ENCODE measurements at regions not wholly inside any gene's neighbourhood (a gene's known extent, or its start where the extent isn't known, plus 50 kb on each side); places are given as distances from the start of the nearest gene placed in this dataset.

DNA sequence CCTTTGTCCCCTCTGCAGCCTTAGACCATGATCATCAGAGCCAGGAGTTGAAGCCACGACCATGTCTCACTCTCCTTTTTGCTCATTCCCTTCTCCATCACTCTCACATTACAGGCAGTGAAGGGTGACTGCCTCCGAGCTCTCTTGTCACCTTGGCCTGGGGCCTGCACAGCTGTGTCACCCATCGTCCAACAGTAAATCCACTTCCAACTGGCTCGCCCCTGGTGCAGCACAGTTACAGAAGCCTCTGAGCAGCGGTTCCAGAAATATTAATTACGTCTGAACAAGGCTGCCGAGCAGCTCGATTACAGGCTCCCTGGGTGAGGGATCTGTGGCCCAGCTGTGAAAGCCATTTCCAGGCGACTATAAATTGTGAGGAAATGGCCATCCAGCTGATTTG lies 528.2 kb downstream of the NR2F2 start:
- TF ChIP-seq, protein P1, sequence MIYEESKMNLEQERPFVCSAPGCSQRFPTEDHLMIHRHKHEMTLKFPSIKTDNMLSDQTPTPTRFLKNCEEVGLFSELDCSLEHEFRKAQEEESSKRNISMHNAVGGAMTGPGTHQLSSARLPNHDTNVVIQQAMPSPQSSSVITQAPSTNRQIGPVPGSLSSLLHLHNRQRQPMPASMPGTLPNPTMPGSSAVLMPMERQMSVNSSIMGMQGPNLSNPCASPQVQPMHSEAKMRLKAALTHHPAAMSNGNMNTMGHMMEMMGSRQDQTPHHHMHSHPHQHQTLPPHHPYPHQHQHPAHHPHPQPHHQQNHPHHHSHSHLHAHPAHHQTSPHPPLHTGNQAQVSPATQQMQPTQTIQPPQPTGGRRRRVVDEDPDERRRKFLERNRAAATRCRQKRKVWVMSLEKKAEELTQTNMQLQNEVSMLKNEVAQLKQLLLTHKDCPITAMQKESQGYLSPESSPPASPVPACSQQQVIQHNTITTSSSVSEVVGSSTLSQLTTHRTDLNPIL (CRISPR knock-in tag; IDR thresholded peaks at IDR 0.05; ENCODE audit: low read depth): no peak
- no peak for TF ChIP-seq ZFP3 (CRISPR knock-in tag; IDR thresholded peaks at IDR 0.05)
- TF ChIP-seq, protein P2, sequence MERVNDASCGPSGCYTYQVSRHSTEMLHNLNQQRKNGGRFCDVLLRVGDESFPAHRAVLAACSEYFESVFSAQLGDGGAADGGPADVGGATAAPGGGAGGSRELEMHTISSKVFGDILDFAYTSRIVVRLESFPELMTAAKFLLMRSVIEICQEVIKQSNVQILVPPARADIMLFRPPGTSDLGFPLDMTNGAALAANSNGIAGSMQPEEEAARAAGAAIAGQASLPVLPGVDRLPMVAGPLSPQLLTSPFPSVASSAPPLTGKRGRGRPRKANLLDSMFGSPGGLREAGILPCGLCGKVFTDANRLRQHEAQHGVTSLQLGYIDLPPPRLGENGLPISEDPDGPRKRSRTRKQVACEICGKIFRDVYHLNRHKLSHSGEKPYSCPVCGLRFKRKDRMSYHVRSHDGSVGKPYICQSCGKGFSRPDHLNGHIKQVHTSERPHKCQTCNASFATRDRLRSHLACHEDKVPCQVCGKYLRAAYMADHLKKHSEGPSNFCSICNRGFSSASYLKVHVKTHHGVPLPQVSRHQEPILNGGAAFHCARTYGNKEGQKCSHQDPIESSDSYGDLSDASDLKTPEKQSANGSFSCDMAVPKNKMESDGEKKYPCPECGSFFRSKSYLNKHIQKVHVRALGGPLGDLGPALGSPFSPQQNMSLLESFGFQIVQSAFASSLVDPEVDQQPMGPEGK (CRISPR knock-in tag; IDR thresholded peaks at IDR 0.05; ENCODE audit: borderline replicate concordance): no peak

Data from SK-N-SH treated with all-trans-retinoic acid at 6 μM for 48 hours (cell line).